GM18505 (cell line): ENCODE measurements at regions not wholly inside any gene's neighbourhood (a gene's known extent, or its start where the extent isn't known, plus 50 kb on each side); places are given as distances from the start of the nearest gene placed in this dataset.
"Not testable (repeated sequence)": the region's sequence is repeated elsewhere in the genome, so short reads cannot be mapped to it uniquely, and the experiment has no call there.

ENCODE experiments used
- ATAC-seq: cut with Tn5 transposase; IDR thresholded peaks from one replicate; pipeline ENCODE4 v1.9.1; 2021; ENCODE audit not compliant: unreplicated experiment
- POLR2A ChIP-seq: IDR thresholded peaks from 4 replicates; pipeline ENCODE4 v1.6.1; 2011; ENCODE audit warnings: borderline replicate concordance; ENCODE audit not compliant: insufficient read depth, insufficient read length; ENCODE audit errors: extremely low read depth

- ATAC-seq: peak; percentile 49
- TF ChIP-seq POLR2A: no peak
Observed at GRCh38 chr14:43166163-43166562, 1340.9 kb downstream of the FSCB start.

- ATAC-seq: no peak
- TF ChIP-seq POLR2A: no peak
Observed at GRCh38 chr14:43165651-43166050, 1341.4 kb downstream of the FSCB start.

- TF ChIP-seq POLR2A: no peak
- no peak for ATAC-seq
Observed at GRCh38 chr14:43161477-43161876, 1345.6 kb downstream of the FSCB start.

GRCh38 chr14:43157661-43158060 lies 1349.4 kb downstream of the FSCB start:
- TF ChIP-seq POLR2A: no peak
- ATAC-seq: no peak

GRCh38 chr14:43155924-43156323 lies 1351.2 kb downstream of the FSCB start:
- ATAC-seq: no peak
- TF ChIP-seq POLR2A: no peak

- ATAC-seq: no peak
Observed at GRCh38 chr14:43155258-43155657, 1351.8 kb downstream of the FSCB start.

GRCh38 chr14:43147485-43147884 lies 1359.6 kb downstream of the FSCB start:
- TF ChIP-seq POLR2A: no peak
- ATAC-seq: no peak

More at GRCh38 chr14:43155258-43155657, 1351.8 kb downstream of the FSCB start:
- TF ChIP-seq POLR2A: no peak

GRCh38 chr14:43145361-43145760 lies 1361.7 kb downstream of the FSCB start:
- TF ChIP-seq POLR2A: no peak

GRCh38 chr14:43143106-43143505 lies 1364.0 kb downstream of the FSCB start:
- ATAC-seq: no peak
- TF ChIP-seq POLR2A: no peak

More at GRCh38 chr14:43145361-43145760, 1361.7 kb downstream of the FSCB start:
- ATAC-seq: no peak

GRCh38 chr14:43141636-43142191 lies 1365.4 kb downstream of the FSCB start:
- ATAC-seq: no peak
- no peak for TF ChIP-seq POLR2A

- no peak for ATAC-seq
- TF ChIP-seq POLR2A: no peak
Observed at GRCh38 chr14:43140453-43140852, 1366.6 kb downstream of the FSCB start.

- TF ChIP-seq POLR2A: no peak
- no peak for ATAC-seq
Observed at GRCh38 chr14:43135877-43136411, 1371.1 kb downstream of the FSCB start.

GRCh38 chr14:43132441-43132840 lies 1374.6 kb downstream of the FSCB start:
- no peak for TF ChIP-seq POLR2A
- ATAC-seq: no peak

GRCh38 chr14:43128429-43128828 lies 1378.7 kb downstream of the FSCB start:
- ATAC-seq: not testable (repeated sequence)

GRCh38 chr14:43127874-43128273 lies 1379.2 kb downstream of the FSCB start:
- not testable (repeated sequence) for ATAC-seq
